EH (cell line): ENCODE measurements at regions not wholly inside any gene's neighbourhood (a gene's known extent, or its start where the extent isn't known, plus 50 kb on each side); places are given as distances from the start of the nearest gene placed in this dataset.
"Not testable (repeated sequence)": the region's sequence is repeated elsewhere in the genome, so short reads cannot be mapped to it uniquely, and the experiment has no call there.

Source experiments
- DNase-seq: peaks from one replicate; pipeline ENCODE4 v3.0.0-alpha.2; 2015; ENCODE audit warnings: low read depth

GRCh38 chrX:140337263-140337662 lies 167.6 kb downstream of the SOX3 start:
- DNase-seq: no peak

GRCh38 chrX:140318296-140318695 lies 186.6 kb downstream of the SOX3 start:
- DNase-seq: no peak

- no peak for DNase-seq
Observed at GRCh38 chrX:140317462-140317861, 187.4 kb downstream of the SOX3 start.

GRCh38 chrX:140298960-140299825 lies 205.7 kb downstream of the SOX3 start:
- no peak for DNase-seq

- no peak for DNase-seq
Observed at GRCh38 chrX:140297273-140297672, 207.6 kb downstream of the SOX3 start.

GRCh38 chrX:140292961-140293360 lies 211.9 kb downstream of the SOX3 start:
- no peak for DNase-seq

- DNase-seq: no peak
Observed at GRCh38 chrX:140292188-140292587, 212.7 kb downstream of the SOX3 start.

- DNase-seq: no peak
Observed at GRCh38 chrX:140274811-140275525, 229.9 kb downstream of the SOX3 start.

GRCh38 chrX:140273921-140274320 lies 230.9 kb downstream of the SOX3 start:
- DNase-seq: no peak

GRCh38 chrX:140250391-140250790 lies 254.5 kb downstream of the SOX3 start:
- no peak for DNase-seq

- DNase-seq: no peak
Observed at GRCh38 chrX:140249088-140249487, 255.8 kb downstream of the SOX3 start.

GRCh38 chrX:140229191-140229590 lies 263.9 kb upstream of the CXorf66 start:
- no peak for DNase-seq

- DNase-seq: not testable (repeated sequence)
Observed at GRCh38 chrX:140226037-140226436, 260.7 kb upstream of the CXorf66 start.

- not testable (repeated sequence) for DNase-seq
Observed at GRCh38 chrX:140215894-140216293, 250.6 kb upstream of the CXorf66 start.

- not testable (repeated sequence) for DNase-seq
Observed at GRCh38 chrX:140214518-140214917, 249.2 kb upstream of the CXorf66 start.

GRCh38 chrX:140206657-140207056 lies 241.3 kb upstream of the CXorf66 start:
- DNase-seq: no peak

- DNase-seq: no peak
Observed at GRCh38 chrX:140190441-140191108, 225.3 kb upstream of the CXorf66 start.

GRCh38 chrX:140180585-140180984 lies 215.3 kb upstream of the CXorf66 start:
- DNase-seq: no peak

- no peak for DNase-seq
Observed at GRCh38 chrX:140177821-140178220, 212.5 kb upstream of the CXorf66 start.

GRCh38 chrX:140172401-140172800 lies 207.1 kb upstream of the CXorf66 start:
- DNase-seq: no peak

- no peak for DNase-seq
Observed at GRCh38 chrX:140167551-140167950, 202.2 kb upstream of the CXorf66 start.

- DNase-seq: no peak
Observed at GRCh38 chrX:140165849-140166248, 200.5 kb upstream of the CXorf66 start.

GRCh38 chrX:140164391-140164790 lies 199.1 kb upstream of the CXorf66 start:
- DNase-seq: no peak
